ENCODE measurements at regions not wholly inside any gene's neighbourhood (a gene's known extent, or its start where the extent isn't known, plus 50 kb on each side); places are given as distances from the start of the nearest gene placed in this dataset.

GRCh38 chr9:21685502-21685901 lies 116.9 kb upstream of the MTAP start:
- TF ChIP-seq CTCF (IDR thresholded peaks at IDR 0.05): no peak
- no peak for TF ChIP-seq EZH2 (IDR thresholded peaks at IDR 0.05; ENCODE audit: borderline replicate concordance, insufficient read depth, low read depth, low read length, poor library complexity, severe bottlenecking)
